Chondrocyte (in vitro differentiated cells): ENCODE measurements at regions not wholly inside any gene's neighbourhood (a gene's known extent, or its start where the extent isn't known, plus 50 kb on each side); places are given as distances from the start of the nearest gene placed in this dataset.

Experiments used
- DNase-seq: peaks from one replicate; pipeline ENCODE4 v3.0.0; 2021; ENCODE audit warnings: mixed read lengths, low spot score
- H3K27ac Mint-ChIP-seq: one replicate; pipeline ENCODE4 v1.8.0; 2021; ENCODE audit warnings: mild to moderate bottlenecking, moderate library complexity, mixed read lengths; ENCODE audit not compliant: unreplicated experiment
- H3K27me3 Mint-ChIP-seq: 2 replicates; pipeline ENCODE4 v1.8.0; 2021; ENCODE audit warnings: low read depth, mixed read lengths
- H3K36me3 Mint-ChIP-seq: 2 replicates; pipeline ENCODE4 v1.8.0; 2021; ENCODE audit warnings: low read depth, mixed read lengths
- H3K4me1 Mint-ChIP-seq: 2 replicates; pipeline ENCODE4 v1.8.0; 2021; ENCODE audit warnings: low read depth, mild to moderate bottlenecking, mixed read lengths
- H3K4me3 Mint-ChIP-seq: one replicate; pipeline ENCODE4 v1.8.0; 2021; ENCODE audit warnings: mild to moderate bottlenecking, moderate library complexity, mixed read lengths; ENCODE audit not compliant: unreplicated experiment
- H3K9me3 Mint-ChIP-seq: 2 replicates; pipeline ENCODE4 v1.8.0; 2021; ENCODE audit warnings: low read depth, mixed read lengths
- CTCF ChIP-seq: fragments of 200-600 bp; sonication (generic); IDR thresholded peaks from 2 replicates; pipeline ENCODE4 v1.5.0; 2021; ENCODE audit warnings: antibody characterized with exemption, mild to moderate bottlenecking, moderate library complexity

DNA sequence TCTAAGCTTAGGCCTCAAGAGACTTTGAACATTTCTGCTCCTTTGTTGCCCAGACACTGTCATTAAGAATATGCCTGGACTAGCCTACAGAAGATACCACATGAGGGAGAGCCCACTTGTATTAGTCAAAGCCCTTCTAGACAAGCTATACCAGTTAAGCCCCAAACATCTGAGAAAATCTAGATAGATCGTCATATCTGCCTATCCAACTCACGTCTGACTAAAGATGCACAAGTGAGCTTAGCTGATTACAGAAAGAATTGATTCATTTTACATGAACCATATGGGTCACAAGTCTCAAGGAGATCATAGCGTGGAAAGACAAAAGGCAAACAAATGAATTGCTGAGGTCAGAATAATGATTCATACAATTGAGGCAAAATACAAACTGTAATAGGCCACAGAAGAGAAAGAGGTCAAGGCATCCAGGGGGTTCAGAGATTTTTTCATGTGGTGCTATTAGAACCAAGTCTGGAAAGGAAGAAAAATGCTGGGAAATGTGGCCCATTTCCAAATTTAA lies 1155.5 kb upstream of the TENM4 start:
- Mint-ChIP-seq H3K27me3 (peaks cover 4% of the 10 kb centered on the region), H3K4me1 (no peaks in the 10 kb centered on the region), H3K36me3 (no peaks in the 10 kb centered on the region), H3K27ac (no peak overlapping the region), H3K9me3 (peaks cover 2% of the 10 kb centered on the region), H3K4me3 (no peak overlapping the region)
- no peak for TF ChIP-seq CTCF
- no peak for DNase-seq

- no peak for DNase-seq
- Mint-ChIP-seq H3K27me3 (peaks cover under 1% of the 10 kb centered on the region), H3K36me3 (no peaks in the 10 kb centered on the region), H3K4me1 (no peaks in the 10 kb centered on the region), H3K9me3 (peaks cover 2% of the 10 kb centered on the region), H3K27ac (no peak overlapping the region), H3K4me3 (no peak overlapping the region)
- TF ChIP-seq CTCF: no peak
Measured at GRCh38 chr11:80595011-80595410, 1154.2 kb upstream of the TENM4 start.

DNA sequence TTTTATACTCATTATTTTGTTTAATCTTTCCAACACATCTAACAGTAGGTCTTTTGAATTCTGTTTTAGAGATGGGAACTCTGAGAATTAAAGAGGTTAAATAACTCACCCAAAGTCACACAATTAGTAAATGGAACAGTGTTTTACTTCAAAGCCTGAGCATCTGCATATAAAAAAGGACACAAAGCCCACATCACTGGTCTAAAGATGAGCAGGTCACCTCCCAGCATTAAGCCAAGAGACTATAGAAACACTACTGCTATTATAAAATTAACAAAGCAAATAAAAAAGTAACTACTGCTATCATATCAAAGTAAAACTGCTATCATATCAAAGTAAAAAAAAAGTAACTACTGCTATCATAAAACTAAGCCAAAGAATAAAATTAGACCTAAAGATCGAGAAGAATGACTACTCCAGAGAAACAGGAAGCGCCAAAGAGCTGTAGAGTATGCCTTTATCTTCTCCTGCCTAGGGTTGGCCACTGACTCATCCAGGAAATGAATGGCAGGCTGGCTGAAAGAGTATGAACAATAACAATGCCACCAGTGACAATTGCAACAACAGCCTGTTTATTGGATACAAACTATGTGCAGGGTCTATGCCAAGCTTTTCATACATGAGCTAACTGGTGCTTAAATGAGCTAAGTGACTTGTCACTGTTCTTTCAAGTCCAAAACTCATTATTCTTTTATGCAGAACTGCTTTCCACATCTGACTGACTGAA lies 1153.0 kb upstream of the TENM4 start:
- H3K9me3 Mint-ChIP-seq: peaks cover 2% of the 10 kb centered on the region
- no peaks in the 10 kb centered on the region for H3K4me1 Mint-ChIP-seq
- no peak overlapping the region for H3K27ac Mint-ChIP-seq
- H3K4me3 Mint-ChIP-seq: no peak overlapping the region
- H3K27me3 Mint-ChIP-seq: no peaks in the 10 kb centered on the region
- no peak for DNase-seq
- H3K36me3 Mint-ChIP-seq: no peaks in the 10 kb centered on the region
- TF ChIP-seq CTCF: no peak

DNA sequence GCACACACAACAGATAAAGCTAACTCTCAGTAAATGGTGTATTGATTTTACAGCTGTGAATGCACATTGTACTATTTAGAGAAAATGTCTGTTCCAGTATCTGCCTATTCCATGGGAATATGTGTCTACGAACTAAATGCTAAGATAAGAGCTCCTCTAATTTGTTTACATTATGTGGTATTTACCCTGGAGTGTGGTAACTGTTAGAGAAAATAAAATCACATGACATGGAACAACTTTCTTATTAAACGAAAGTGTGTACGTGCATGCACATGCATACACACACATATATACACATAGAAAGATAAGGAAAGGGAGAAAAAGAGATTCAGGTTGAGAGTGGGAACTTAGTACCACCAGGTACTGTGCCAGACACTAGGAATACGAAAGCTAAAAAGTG lies 1151.7 kb upstream of the TENM4 start:
- Mint-ChIP-seq H3K4me1 (no peaks in the 10 kb centered on the region), H3K36me3 (no peaks in the 10 kb centered on the region), H3K27me3 (no peaks in the 10 kb centered on the region), H3K4me3 (no peak overlapping the region), H3K9me3 (peaks cover 2% of the 10 kb centered on the region), H3K27ac (no peak overlapping the region)
- DNase-seq: no peak
- TF ChIP-seq CTCF: no peak

DNA sequence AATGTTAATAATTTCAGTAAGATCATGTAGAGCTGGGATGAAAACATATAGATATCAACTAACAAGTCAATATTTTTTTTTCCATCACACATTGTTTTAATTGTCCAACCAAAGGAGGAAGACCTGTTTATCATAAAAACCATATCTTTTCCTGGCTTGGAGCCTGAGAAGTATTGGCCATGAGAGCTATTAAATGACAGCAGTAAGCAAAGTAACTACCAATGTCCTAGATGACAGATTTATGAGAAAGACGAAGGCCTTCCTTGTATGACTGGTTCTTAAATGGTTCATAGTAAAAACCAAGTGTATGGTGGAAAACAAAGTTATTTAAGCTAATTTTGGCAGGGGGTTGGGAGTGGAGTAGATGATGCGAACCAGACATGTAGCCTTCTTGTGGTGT lies 1147.1 kb upstream of the TENM4 start:
- Mint-ChIP-seq H3K4me1 (no peaks in the 10 kb centered on the region), H3K36me3 (no peaks in the 10 kb centered on the region), H3K4me3 (no peak overlapping the region), H3K27me3 (no peaks in the 10 kb centered on the region), H3K9me3 (no peaks in the 10 kb centered on the region), H3K27ac (no peak overlapping the region)
- no peak for DNase-seq
- TF ChIP-seq CTCF: no peak
